HG02970 (cell line): ENCODE measurements at regions not wholly inside any gene's neighbourhood (a gene's known extent, or its start where the extent isn't known, plus 50 kb on each side); places are given as distances from the start of the nearest gene placed in this dataset.
"Not testable (repeated sequence)": the region's sequence is repeated elsewhere in the genome, so short reads cannot be mapped to it uniquely, and the experiment has no call there.

Experiments
- ATAC-seq: cut with Tn5 transposase; IDR thresholded peaks from one replicate; pipeline ENCODE4 v1.9.1; 2021; ENCODE audit warnings: mild to moderate bottlenecking, moderate library complexity, moderate number of reproducible peaks; ENCODE audit not compliant: unreplicated experiment, low FRiP score

GRCh38 chr9:62931484-62931883 lies 1741.6 kb downstream of the SPATA31A7 start:
- not testable (repeated sequence) for ATAC-seq

GRCh38 chr9:62952840-62953239 lies 1763.0 kb downstream of the SPATA31A7 start:
- not testable (repeated sequence) for ATAC-seq
